ES-I3 (cell line): ENCODE measurements at regions not wholly inside any gene's neighbourhood (a gene's known extent, or its start where the extent isn't known, plus 50 kb on each side); places are given as distances from the start of the nearest gene placed in this dataset.

Experiments used
- H3K36me3 ChIP-seq: 2 replicates; pipeline ENCODE4 v1.6.1; 2013; ENCODE audit warnings: mild to moderate bottlenecking, low read length, control low read depth, moderate library complexity; ENCODE audit not compliant: insufficient read depth
- H3K4me1 ChIP-seq: 2 replicates; pipeline ENCODE4 v1.6.1; 2013; ENCODE audit warnings: mild to moderate bottlenecking, control low read depth, low read length; ENCODE audit not compliant: insufficient read depth
- H3K9ac ChIP-seq: 2 replicates; pipeline ENCODE4 v1.6.1; 2013; ENCODE audit warnings: low read depth, mild to moderate bottlenecking, low read length, moderate library complexity
- H3K9me3 ChIP-seq: 2 replicates; pipeline ENCODE4 v1.6.1; 2013; ENCODE audit warnings: mild to moderate bottlenecking, low read length, moderate library complexity; ENCODE audit not compliant: control insufficient read depth, insufficient read depth

DNA sequence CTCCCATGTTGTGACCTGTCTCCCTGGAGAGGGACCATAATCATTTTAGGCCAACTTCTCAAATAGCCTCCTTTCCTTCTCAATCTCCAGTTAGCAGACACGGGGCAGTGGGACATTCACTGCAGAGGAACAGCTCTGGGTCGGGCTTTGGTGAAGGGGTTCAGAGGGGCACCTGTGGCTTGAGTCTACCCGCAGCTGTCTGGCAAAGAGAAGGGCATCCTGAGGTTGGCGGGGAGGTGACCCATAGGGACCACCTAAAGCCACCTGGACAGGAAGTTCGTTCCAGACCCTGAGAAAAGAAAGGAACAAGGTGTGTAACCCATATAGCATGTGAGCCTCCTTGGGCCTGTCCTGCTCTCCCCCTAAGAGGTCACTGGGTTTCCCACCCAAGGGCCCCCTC is 155.0 kb downstream of the OAT start:
- no peaks in the 10 kb centered on the region for H3K9me3 ChIP-seq
- no peak overlapping the region for H3K9ac ChIP-seq
- H3K36me3 ChIP-seq: no peaks in the 10 kb centered on the region
- H3K4me1 ChIP-seq: no peaks in the 10 kb centered on the region

DNA sequence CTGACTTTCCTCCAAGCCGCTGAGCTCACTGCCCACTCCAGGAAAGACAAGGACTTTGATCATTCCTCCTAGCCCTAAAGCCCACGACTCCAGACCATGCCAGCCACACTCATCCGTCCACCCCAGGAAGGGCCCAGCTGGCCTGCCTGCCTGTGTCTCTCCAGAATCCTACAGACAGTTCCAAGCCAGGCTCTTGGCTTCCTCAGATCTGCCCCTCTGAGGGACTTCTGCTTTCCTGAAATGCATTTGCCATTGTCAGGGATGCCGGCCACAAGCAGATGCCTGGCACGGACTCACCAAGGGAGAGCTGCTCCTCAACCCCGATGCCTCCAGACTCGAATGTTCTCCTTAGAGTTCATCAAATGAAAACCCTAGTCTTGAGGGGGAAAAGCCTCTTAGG is 155.8 kb downstream of the OAT start:
- Histone ChIP-seq H3K9ac (no peak overlapping the region), H3K4me1 (no peaks in the 10 kb centered on the region), H3K9me3 (no peaks in the 10 kb centered on the region), H3K36me3 (no peaks in the 10 kb centered on the region)

DNA sequence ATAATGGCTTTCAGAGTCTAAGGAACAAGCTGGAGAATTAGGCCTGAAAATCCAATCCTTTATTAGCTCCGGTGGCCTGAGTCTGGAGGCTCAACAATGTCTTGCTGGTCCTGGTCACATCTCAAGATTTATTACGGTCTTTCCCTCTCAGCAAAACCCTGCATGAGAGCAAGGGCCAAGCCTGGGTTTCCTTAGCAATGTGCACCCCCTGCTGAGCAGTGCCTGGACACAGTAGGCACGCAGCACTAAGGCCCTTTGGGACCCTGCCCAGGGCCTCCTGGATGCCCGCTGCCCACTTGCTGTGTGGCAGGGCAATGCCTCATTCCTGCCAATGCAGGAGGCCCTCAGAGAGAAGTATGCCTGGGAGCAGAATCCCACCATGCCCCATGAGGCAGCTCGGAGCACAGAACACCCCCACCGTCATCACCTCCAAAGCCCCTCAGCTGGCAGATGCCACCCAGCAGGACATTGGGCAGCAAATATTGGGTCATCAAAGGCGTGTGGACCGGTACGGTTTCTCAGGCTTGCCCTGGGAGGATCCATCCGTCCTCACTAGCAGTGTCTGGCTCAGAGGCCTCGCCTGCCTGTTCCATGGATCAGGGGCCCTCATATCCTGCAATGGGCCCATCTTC is 156.4 kb downstream of the OAT start:
- Histone ChIP-seq H3K9ac (no peak overlapping the region), H3K9me3 (no peaks in the 10 kb centered on the region), H3K4me1 (no peaks in the 10 kb centered on the region), H3K36me3 (no peaks in the 10 kb centered on the region)

DNA sequence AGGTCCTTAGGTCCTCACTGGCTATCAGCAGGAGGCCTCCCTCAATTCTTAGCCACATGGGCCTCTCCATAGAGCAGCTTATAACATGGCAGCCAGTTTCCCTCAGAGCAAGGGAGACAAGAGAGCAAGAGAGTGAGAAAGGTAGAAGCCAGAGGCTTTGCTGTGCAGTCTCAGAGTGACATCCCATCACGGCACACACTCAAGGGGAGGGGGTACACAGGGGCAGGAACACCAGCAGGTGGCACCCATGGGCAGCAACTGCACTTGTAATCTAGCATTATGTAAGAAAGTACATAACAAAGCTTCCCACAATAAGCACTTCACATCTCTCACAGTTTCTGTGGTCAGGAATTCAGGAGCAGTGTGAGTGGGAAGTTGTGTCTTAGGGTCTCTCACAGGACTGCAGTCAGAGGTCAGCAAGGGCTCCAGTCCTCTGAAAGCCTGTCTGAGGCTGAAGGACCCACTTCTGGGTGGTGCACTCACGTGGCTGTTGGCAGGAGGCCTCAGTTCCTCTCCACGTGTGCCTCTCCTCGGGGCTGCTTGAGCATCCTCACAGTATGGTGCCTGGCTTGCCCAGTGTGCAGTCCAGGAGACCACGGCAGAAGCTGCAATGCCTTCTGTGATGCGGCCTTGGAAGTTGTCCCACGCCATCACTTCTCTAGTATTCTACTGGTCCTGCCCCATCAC is 159.4 kb downstream of the OAT start:
- Histone ChIP-seq H3K9ac (no peak overlapping the region), H3K9me3 (no peaks in the 10 kb centered on the region), H3K4me1 (no peaks in the 10 kb centered on the region), H3K36me3 (no peaks in the 10 kb centered on the region)

- Histone ChIP-seq H3K4me1 (no peaks in the 10 kb centered on the region), H3K9me3 (no peaks in the 10 kb centered on the region), H3K36me3 (no peaks in the 10 kb centered on the region), H3K9ac (no peak overlapping the region)
Observed at GRCh38 chr10:124257781-124258180, 160.9 kb downstream of the OAT start.

DNA sequence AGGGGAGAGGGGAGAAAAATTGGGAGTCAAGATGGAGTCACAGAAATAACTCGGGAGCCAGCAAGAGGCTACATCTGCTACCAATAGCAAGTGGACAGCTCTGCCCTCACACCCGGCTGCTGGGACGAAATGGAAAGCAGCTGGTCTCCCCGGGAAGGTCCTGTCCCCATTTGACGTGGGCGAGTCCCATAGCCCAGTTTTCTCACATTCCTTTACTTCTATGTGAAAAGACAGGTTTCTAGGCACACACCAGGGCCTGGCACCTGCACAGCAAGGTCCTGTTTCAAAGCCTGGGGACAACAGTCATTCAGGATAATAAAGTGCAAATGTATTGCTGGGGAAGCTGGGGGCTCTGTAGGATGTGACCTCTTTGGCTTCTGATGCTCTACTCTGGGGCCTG is 162.6 kb downstream of the OAT start:
- no peak overlapping the region for H3K9ac ChIP-seq
- no peaks in the 10 kb centered on the region for H3K9me3 ChIP-seq
- no peaks in the 10 kb centered on the region for H3K36me3 ChIP-seq
- H3K4me1 ChIP-seq: no peaks in the 10 kb centered on the region

DNA sequence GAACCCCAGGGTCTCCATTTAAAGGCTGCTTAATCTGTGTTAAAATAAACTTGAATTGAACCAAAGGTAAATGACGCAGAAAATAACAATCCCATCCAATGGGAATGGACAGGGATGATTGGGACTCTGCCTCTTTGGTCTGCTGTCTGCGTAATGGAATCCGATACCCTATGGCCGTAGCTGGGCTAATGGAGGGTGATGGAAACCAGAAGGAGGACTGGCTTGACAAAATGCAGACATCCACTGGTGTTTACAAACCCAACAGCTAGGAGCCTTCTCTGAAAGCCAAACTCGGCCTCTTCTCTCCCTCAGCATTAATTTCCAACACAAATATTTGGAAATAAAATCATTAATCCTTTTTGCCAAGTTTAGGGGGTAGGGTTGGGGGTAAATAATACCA is 162.2 kb upstream of the CHST15 start:
- no peaks in the 10 kb centered on the region for H3K4me1 ChIP-seq
- H3K9me3 ChIP-seq: no peaks in the 10 kb centered on the region
- no peaks in the 10 kb centered on the region for H3K36me3 ChIP-seq
- H3K9ac ChIP-seq: no peak overlapping the region

- Histone ChIP-seq H3K9me3 (no peaks in the 10 kb centered on the region), H3K36me3 (no peaks in the 10 kb centered on the region), H3K4me1 (no peaks in the 10 kb centered on the region), H3K9ac (no peak overlapping the region)
Observed at GRCh38 chr10:124254490-124254889, 161.1 kb upstream of the CHST15 start.

- Histone ChIP-seq H3K9me3 (no peaks in the 10 kb centered on the region), H3K4me1 (no peaks in the 10 kb centered on the region), H3K36me3 (no peaks in the 10 kb centered on the region), H3K9ac (no peak overlapping the region)
Observed at GRCh38 chr10:124253006-124253405, 159.6 kb upstream of the CHST15 start.

DNA sequence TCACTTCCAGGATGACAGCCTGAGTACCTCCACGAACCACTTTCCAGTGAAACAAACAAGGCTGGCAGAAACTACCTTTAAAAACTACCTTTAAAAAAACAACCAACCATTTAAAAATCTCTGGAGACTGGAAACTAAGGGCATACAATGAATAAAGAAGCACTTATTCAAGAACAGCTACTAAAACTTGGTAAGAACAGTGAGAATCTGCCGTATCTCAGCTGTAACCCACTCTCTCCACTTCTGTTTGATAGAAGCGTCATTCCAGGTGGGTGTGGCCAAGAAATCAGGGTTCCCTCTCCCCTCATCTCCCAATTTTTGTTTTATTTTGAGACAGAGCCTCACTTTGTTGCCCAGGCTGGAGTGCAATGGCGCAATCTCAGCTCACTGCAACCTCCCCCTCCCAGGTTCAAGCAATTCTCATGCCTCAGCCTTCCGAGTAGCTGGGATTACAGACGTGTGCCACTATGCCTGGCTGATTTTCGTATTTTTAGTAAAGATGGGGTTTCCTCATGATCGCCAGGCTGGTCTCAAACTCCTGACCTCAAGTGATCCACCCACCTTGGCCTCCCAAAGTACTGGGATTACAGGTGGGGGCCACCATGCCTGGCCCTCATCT is 158.8 kb upstream of the CHST15 start:
- Histone ChIP-seq H3K9me3 (no peaks in the 10 kb centered on the region), H3K4me1 (no peaks in the 10 kb centered on the region), H3K36me3 (no peaks in the 10 kb centered on the region), H3K9ac (no peak overlapping the region)

DNA sequence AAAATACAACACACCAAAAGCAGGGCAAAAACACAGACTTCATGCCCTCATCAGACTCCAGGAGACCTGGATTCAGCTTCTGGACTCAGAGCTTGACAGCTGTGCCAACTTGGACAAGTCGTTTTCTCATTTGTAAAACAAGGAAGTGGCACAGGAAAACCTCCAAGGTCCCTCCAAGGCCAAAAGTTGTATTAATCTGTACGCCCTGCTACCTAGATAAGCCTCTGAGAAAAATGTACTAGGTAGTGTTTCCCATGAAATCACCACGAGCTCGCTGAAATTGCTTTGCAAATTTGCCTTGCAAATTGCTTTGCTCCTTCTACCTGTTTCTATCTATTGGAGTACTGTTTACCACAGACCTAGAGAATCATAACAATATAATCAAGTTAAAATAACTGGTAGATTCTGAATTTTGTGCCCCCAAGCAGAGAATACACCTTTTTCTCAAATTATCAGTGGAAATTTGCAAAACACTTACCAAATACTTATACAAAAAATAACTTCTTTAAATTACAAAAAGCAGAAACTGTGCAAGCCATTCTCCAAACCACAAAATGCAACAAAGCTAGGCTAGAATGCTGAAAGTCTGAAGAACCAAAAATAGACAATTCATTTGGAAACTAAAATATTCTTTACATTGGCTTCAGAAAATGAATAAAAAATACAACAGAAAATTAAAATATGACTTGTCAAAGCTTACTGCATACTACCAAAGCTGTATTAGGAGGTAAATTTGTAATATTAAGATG is 158.1 kb upstream of the CHST15 start:
- no peaks in the 10 kb centered on the region for H3K4me1 ChIP-seq
- no peaks in the 10 kb centered on the region for H3K36me3 ChIP-seq
- no peaks in the 10 kb centered on the region for H3K9me3 ChIP-seq
- no peak overlapping the region for H3K9ac ChIP-seq

- Histone ChIP-seq H3K9me3 (no peaks in the 10 kb centered on the region), H3K4me1 (no peaks in the 10 kb centered on the region; the same call in 1 of the 2 replicates), H3K36me3 (no peaks in the 10 kb centered on the region), H3K9ac (no peak overlapping the region)
Observed at GRCh38 chr10:124250506-124250905, 157.1 kb upstream of the CHST15 start.

GRCh38 chr10:124249812-124250432 is 156.5 kb upstream of the CHST15 start:
- H3K36me3 ChIP-seq: no peaks in the 10 kb centered on the region
- no peaks in the 10 kb centered on the region; the same call in 1 of the 2 replicates for H3K4me1 ChIP-seq
- no peaks in the 10 kb centered on the region for H3K9me3 ChIP-seq
- H3K9ac ChIP-seq: no peak overlapping the region

- Histone ChIP-seq H3K4me1 (no peaks in the 10 kb centered on the region; the same call in 1 of the 2 replicates), H3K36me3 (no peaks in the 10 kb centered on the region), H3K9ac (no peak overlapping the region), H3K9me3 (no peaks in the 10 kb centered on the region)
Observed at GRCh38 chr10:124249196-124249595, 155.8 kb upstream of the CHST15 start.
